A673 (cell line): ENCODE measurements at regions not wholly inside any gene's neighbourhood (a gene's known extent, or its start where the extent isn't known, plus 50 kb on each side); places are given as distances from the start of the nearest gene placed in this dataset.

ENCODE experiments used
- CTCF ChIP-seq: fragments of 300-800, 200-600 bp; sonication (generic); conservative IDR thresholded peaks from 2 replicates; pipeline ENCODE4 v1.5.1; 2017; ENCODE audit warnings: low read depth, mild to moderate bottlenecking, antibody characterized with exemption, low read length, moderate library complexity, mixed read lengths
- EZH2 ChIP-seq: fragments of 200-600 bp; sonication (generic); IDR thresholded peaks from 2 replicates; pipeline ENCODE4 v1.6.1; 2017; ENCODE audit warnings: borderline replicate concordance, low read depth, mild to moderate bottlenecking, mixed read lengths, antibody characterized with exemption, low read length; ENCODE audit not compliant: poor library complexity, severe bottlenecking

GRCh38 chr13:82096256-82096655 lies 1755.3 kb upstream of the SPRY2 start:
- TF ChIP-seq CTCF (no peak), EZH2 (no peak)
